ENCODE measurements at regions not wholly inside any gene's neighbourhood (a gene's known extent, or its start where the extent isn't known, plus 50 kb on each side); places are given as distances from the start of the nearest gene placed in this dataset.
A peak's percentile ranks its signal among the peaks of the same experiment; 100 is the strongest.

- H3K27me3 Mint-ChIP-seq (ENCODE audit: low read depth), result no peaks in the 10 kb centered on the region
- peaks cover 3% of the 10 kb centered on the region for H3K36me3 Mint-ChIP-seq (ENCODE audit: low read depth)
- TF ChIP-seq CTCF (conservative IDR thresholded peaks at IDR 0.05), result no peak
- H3K9me3 Mint-ChIP-seq, result no peaks in the 10 kb centered on the region
- H3K4me1 Mint-ChIP-seq, result peaks cover 4% of the 10 kb centered on the region
- no peak overlapping the region for H3K27ac Mint-ChIP-seq (ENCODE audit: unreplicated experiment)
- H3K4me3 Mint-ChIP-seq, result no peak overlapping the region
- no peak for DNase-seq (ENCODE audit: low read depth, low spot score)
Observed at GRCh38 chr14:71525663-71526221, 406.5 kb upstream of the RGS6 start.

DNA sequence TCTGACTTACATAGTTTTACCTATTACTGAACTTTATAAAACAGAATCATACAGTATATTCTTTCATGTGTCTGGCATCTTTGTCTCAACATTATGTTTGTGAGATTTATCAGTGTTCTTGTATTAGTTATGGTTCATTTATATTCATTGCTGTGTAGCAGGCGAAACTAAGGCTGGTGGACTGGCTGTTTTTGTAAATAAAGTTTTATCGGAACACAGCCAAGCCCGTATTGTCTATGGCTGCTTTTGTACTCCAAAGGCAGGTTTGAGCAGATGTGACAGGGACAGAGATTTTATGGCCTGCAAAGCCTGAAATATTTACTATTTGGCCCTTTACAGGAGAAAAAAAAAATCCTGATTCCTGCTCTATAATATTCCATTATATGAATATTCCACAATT lies 405.8 kb upstream of the RGS6 start:
- peaks cover 7% of the 10 kb centered on the region for H3K4me1 Mint-ChIP-seq
- no peaks in the 10 kb centered on the region for H3K27me3 Mint-ChIP-seq (ENCODE audit: low read depth)
- H3K36me3 Mint-ChIP-seq (ENCODE audit: low read depth), result peaks cover 3% of the 10 kb centered on the region
- DNase-seq (ENCODE audit: low read depth, low spot score), result no peak
- no peak for TF ChIP-seq CTCF (conservative IDR thresholded peaks at IDR 0.05)
- H3K4me3 Mint-ChIP-seq, result no peak overlapping the region
- no peak overlapping the region for H3K27ac Mint-ChIP-seq (ENCODE audit: unreplicated experiment)
- H3K9me3 Mint-ChIP-seq, result no peaks in the 10 kb centered on the region

GRCh38 chr14:71527838-71528237 lies 404.4 kb upstream of the RGS6 start:
- no peak for TF ChIP-seq CTCF (conservative IDR thresholded peaks at IDR 0.05)
- Mint-ChIP-seq H3K36me3 (ENCODE audit: low read depth) (peaks cover 3% of the 10 kb centered on the region), H3K27me3 (ENCODE audit: low read depth) (no peaks in the 10 kb centered on the region), H3K9me3 (no peaks in the 10 kb centered on the region), H3K4me1 (peaks cover 16% of the 10 kb centered on the region), H3K27ac (ENCODE audit: unreplicated experiment) (no peak overlapping the region), H3K4me3 (no peak overlapping the region)
- DNase-seq (ENCODE audit: low read depth, low spot score), result no peak

DNA sequence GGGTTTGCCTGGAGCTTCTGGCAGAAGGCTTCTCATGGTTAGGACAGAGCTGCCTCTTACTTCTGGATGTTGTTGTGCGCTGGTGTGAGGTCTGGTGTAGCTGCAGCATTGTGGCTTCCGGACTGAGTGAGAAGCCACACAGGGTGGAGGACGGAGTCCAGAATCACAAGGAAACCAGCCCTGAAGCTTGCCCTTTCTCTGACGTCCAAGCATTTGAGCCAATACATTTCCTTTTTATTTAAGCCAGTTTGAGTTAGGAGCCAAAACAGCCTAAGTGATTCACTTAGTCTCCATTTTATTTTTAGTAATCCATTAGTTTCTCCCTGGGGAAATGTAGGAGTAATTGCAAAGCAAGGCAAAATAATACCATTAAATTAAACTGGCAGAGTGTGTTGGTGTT lies 402.4 kb upstream of the RGS6 start:
- DNase-seq (ENCODE audit: low read depth, low spot score), result no peak
- H3K27me3 Mint-ChIP-seq (ENCODE audit: low read depth), result no peaks in the 10 kb centered on the region
- H3K9me3 Mint-ChIP-seq, result no peaks in the 10 kb centered on the region
- H3K4me3 Mint-ChIP-seq, result no peak overlapping the region
- no peak for TF ChIP-seq CTCF (conservative IDR thresholded peaks at IDR 0.05)
- H3K36me3 Mint-ChIP-seq (ENCODE audit: low read depth), result peaks cover 3% of the 10 kb centered on the region
- H3K27ac Mint-ChIP-seq (ENCODE audit: unreplicated experiment), result peak overlapping the region; percentile 50
- H3K4me1 Mint-ChIP-seq, result peaks cover 18% of the 10 kb centered on the region

DNA sequence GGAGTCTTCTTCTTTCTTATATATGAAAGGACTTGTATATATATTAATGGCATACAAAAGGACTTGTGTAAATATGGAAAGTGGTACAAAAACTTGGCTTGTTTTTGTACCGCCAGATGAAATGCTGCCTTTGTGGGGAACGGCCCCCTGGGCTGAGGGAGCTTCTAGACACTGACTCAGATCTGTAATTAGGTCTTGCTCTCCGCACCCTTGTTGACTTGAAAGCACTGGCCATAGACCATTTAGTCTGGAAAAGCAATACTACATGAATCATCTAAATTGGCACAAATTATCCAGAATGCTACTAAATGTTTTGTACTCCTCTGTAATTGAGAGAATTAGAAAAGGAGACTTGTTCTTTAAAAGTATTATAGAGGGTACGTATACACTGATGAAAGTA lies 399.9 kb upstream of the RGS6 start:
- Mint-ChIP-seq H3K27me3 (ENCODE audit: low read depth) (no peaks in the 10 kb centered on the region), H3K4me1 (peaks cover 26% of the 10 kb centered on the region), H3K9me3 (no peaks in the 10 kb centered on the region), H3K36me3 (ENCODE audit: low read depth) (peaks cover 3% of the 10 kb centered on the region), H3K27ac (ENCODE audit: unreplicated experiment) (no peak overlapping the region), H3K4me3 (no peak overlapping the region)
- DNase-seq (ENCODE audit: low read depth, low spot score), result no peak
- TF ChIP-seq CTCF (conservative IDR thresholded peaks at IDR 0.05), result no peak

GRCh38 chr14:71532790-71533189 lies 399.4 kb upstream of the RGS6 start:
- Mint-ChIP-seq H3K36me3 (ENCODE audit: low read depth) (peaks cover 3% of the 10 kb centered on the region), H3K27me3 (ENCODE audit: low read depth) (no peaks in the 10 kb centered on the region), H3K9me3 (no peaks in the 10 kb centered on the region), H3K4me3 (no peak overlapping the region), H3K27ac (ENCODE audit: unreplicated experiment) (no peak overlapping the region), H3K4me1 (peaks cover 26% of the 10 kb centered on the region)
- no peak for DNase-seq (ENCODE audit: low read depth, low spot score)
- TF ChIP-seq CTCF (conservative IDR thresholded peaks at IDR 0.05), result no peak

Data from neural crest cell (in vitro differentiated cells).